ENCODE measurements at regions not wholly inside any gene's neighbourhood (a gene's known extent, or its start where the extent isn't known, plus 50 kb on each side); places are given as distances from the start of the nearest gene placed in this dataset.

DNA sequence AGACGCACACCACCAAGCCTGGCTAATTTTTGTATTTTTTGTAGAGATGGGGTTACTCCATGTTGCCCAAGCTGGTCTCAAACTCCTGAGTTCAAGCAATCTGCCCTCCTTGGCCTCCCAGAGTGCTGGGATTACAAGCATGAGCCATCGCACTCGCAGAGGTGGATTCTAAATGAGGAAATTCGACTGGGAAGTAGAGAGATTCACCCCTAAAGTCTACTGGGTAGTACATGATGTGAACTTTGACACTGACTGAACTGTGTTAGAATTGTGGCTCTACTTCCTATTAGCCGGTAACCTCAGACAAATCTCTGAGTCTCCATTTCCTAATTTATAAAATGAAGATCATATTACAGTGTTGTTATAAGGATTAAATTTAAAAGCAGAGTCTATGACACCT, 276.0 kb upstream of the NR5A2 start:
- no peak overlapping the region for H2AFZ ChIP-seq (ENCODE audit: low read depth, low read length)
- no peaks in the 10 kb centered on the region for H3K36me3 ChIP-seq (ENCODE audit: control insufficient read depth in 1 of 2, insufficient read depth in 2 of 2, low read depth in 1 of 2, low read length in 2 of 2)
- no peak overlapping the region for H2AK5ac ChIP-seq (ENCODE audit: low read length, severe bottlenecking)
- no peak overlapping the region for H2BK15ac ChIP-seq (ENCODE audit: low read depth, poor library complexity, severe bottlenecking)
- H4K91ac ChIP-seq (ENCODE audit: low read length) = no peak overlapping the region
- no peak overlapping the region for H2BK120ac ChIP-seq (ENCODE audit: low read depth, low read length)
- H3K14ac ChIP-seq (ENCODE audit: low read length in 2 of 2) = no peak overlapping the region
- H3K27ac ChIP-seq (ENCODE audit: low read length, poor library complexity, severe bottlenecking) = no peak overlapping the region
- WGBS = 93% methylated on average over 3 of the region's 5 CpGs
- no peak overlapping the region for H3K4me3 ChIP-seq (ENCODE audit: insufficient read depth in 1 of 2, low read depth in 1 of 2, low read length in 2 of 2)
- H3K79me1 ChIP-seq (replicated peaks; ENCODE audit: low read length, poor library complexity, severe bottlenecking) = no peaks in the 10 kb centered on the region
- H3K27me3 ChIP-seq (ENCODE audit: control insufficient read depth in 1 of 2, insufficient read depth in 1 of 2, low read length in 2 of 2) = peaks cover 5 to 10% of the 10 kb centered on the region in 2 experiments
- H2BK12ac ChIP-seq (ENCODE audit: low read length in 2 of 2) = no peak overlapping the region
- H3K4ac ChIP-seq (ENCODE audit: low read depth in 1 of 2, low read length in 2 of 2) = no peak overlapping the region
- no peak overlapping the region for H3K9ac ChIP-seq (ENCODE audit: low read length)
- H3K4me1 ChIP-seq (ENCODE audit: control insufficient read depth, insufficient read depth, low read depth, low read length) = no peaks in the 10 kb centered on the region
- no peak for DNase-seq
- no peaks in the 10 kb centered on the region for H3K9me3 ChIP-seq (ENCODE audit: control insufficient read depth, low read length)
- H4K8ac ChIP-seq (ENCODE audit: low read length) = no peak overlapping the region
- H2BK5ac ChIP-seq (ENCODE audit: low read depth, low read length, poor library complexity, severe bottlenecking) = no peak overlapping the region
- no peak overlapping the region for H3K18ac ChIP-seq (ENCODE audit: low read depth in 1 of 2, low read length in 2 of 2)
- no peak overlapping the region for H3K4me2 ChIP-seq (ENCODE audit: low read length, poor library complexity, severe bottlenecking)
- peak overlapping the region in 1 of 2 experiments; percentile 54 for H3K23ac ChIP-seq (ENCODE audit: low read length in 2 of 2)

DNA sequence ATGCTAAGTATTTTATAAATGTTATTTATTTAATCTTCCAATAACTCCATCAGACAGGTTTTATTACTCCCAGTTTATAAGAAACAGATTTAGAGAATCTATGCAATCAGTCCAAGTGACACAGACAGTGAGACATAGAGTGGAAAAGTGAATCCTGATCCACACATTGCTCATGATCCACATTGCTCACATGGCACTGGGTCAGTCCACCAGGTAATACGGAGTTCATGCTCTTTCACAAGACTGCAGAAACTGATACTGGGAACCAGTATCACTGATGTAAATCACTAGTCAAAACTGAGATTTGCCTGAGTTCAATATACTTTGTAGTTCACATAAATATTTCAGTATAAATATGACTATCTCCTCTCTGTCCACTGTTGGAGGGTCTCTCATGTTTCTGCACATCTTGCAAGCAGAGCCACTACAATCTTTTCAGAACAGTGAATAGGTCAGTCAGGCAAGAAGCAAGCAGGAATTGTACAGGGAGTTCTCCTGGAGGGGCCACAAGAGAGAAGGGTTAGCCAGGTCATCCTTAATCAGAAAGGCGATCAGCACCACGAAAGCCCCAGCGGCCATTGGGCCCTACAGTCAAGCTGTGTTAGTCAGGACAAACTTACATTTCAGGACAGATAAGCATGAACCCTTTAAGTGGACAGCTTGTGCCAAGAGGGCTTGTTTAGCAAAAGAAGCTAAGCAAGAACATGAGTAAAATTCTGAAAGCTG, 275.4 kb upstream of the NR5A2 start:
- 93% methylated on average over 4 of the region's 4 CpGs for WGBS
- no peak overlapping the region for H2BK12ac ChIP-seq (ENCODE audit: low read length in 2 of 2)
- H3K9ac ChIP-seq (ENCODE audit: low read length) = no peak overlapping the region
- H3K4me2 ChIP-seq (ENCODE audit: low read length, poor library complexity, severe bottlenecking) = no peak overlapping the region
- no peak overlapping the region for H3K23ac ChIP-seq (ENCODE audit: low read length in 2 of 2)
- no peaks in the 10 kb centered on the region for H3K79me1 ChIP-seq (replicated peaks; ENCODE audit: low read length, poor library complexity, severe bottlenecking)
- H3K27ac ChIP-seq (ENCODE audit: low read length, poor library complexity, severe bottlenecking) = no peak overlapping the region
- H3K36me3 ChIP-seq (ENCODE audit: control insufficient read depth in 1 of 2, insufficient read depth in 2 of 2, low read depth in 1 of 2, low read length in 2 of 2) = no peaks in the 10 kb centered on the region
- H2BK5ac ChIP-seq (ENCODE audit: low read depth, low read length, poor library complexity, severe bottlenecking) = no peak overlapping the region
- H2BK15ac ChIP-seq (ENCODE audit: low read depth, poor library complexity, severe bottlenecking) = no peak overlapping the region
- H3K4ac ChIP-seq (ENCODE audit: low read depth in 1 of 2, low read length in 2 of 2) = no peak overlapping the region
- peaks cover 5 to 8% of the 10 kb centered on the region in 2 experiments for H3K27me3 ChIP-seq (ENCODE audit: control insufficient read depth in 1 of 2, insufficient read depth in 1 of 2, low read length in 2 of 2)
- H3K4me1 ChIP-seq (ENCODE audit: control insufficient read depth, insufficient read depth, low read depth, low read length) = no peaks in the 10 kb centered on the region
- H3K14ac ChIP-seq (ENCODE audit: low read length in 2 of 2) = no peak overlapping the region
- H3K9me3 ChIP-seq (ENCODE audit: control insufficient read depth, low read length) = no peaks in the 10 kb centered on the region
- no peak overlapping the region for H2AK5ac ChIP-seq (ENCODE audit: low read length, severe bottlenecking)
- no peak overlapping the region for H4K8ac ChIP-seq (ENCODE audit: low read length)
- DNase-seq = no peak
- no peak overlapping the region for H2AFZ ChIP-seq (ENCODE audit: low read depth, low read length)
- no peak overlapping the region for H3K18ac ChIP-seq (ENCODE audit: low read depth in 1 of 2, low read length in 2 of 2)
- no peak overlapping the region for H4K91ac ChIP-seq (ENCODE audit: low read length)
- H3K4me3 ChIP-seq (ENCODE audit: insufficient read depth in 1 of 2, low read depth in 1 of 2, low read length in 2 of 2) = no peak overlapping the region
- H2BK120ac ChIP-seq (ENCODE audit: low read depth, low read length) = no peak overlapping the region

DNA sequence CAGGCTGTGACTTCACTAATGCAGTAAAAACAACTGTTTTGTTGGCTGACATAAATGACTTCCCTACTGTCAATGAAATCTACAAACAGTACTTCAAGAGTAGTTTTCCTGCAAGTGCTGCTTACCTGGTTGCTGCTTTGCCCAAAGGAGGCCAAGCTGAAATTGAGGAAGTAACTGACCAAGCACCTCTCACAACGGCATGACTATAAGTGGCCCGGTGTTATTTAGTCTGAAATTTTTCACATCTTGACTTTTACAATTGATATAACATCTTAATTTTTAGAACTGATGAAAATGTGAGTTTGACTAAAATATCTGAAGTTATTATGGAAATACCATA, 274.9 kb upstream of the NR5A2 start:
- Histone ChIP-seq H3K27me3 (ENCODE audit: control insufficient read depth in 1 of 2, insufficient read depth in 1 of 2, low read length in 2 of 2) (peaks cover 2 to 5% of the 10 kb centered on the region in 2 experiments), H3K4ac (ENCODE audit: low read depth in 1 of 2, low read length in 2 of 2) (no peak overlapping the region), H4K8ac (ENCODE audit: low read length) (no peak overlapping the region), H3K14ac (ENCODE audit: low read length in 2 of 2) (no peak overlapping the region), H2BK15ac (ENCODE audit: low read depth, poor library complexity, severe bottlenecking) (no peak overlapping the region), H3K23ac (ENCODE audit: low read length in 2 of 2) (no peak overlapping the region), H2BK12ac (ENCODE audit: low read length in 2 of 2) (no peak overlapping the region), H3K4me2 (ENCODE audit: low read length, poor library complexity, severe bottlenecking) (no peak overlapping the region), H3K18ac (ENCODE audit: low read depth in 1 of 2, low read length in 2 of 2) (no peak overlapping the region), H4K91ac (ENCODE audit: low read length) (no peak overlapping the region), H2BK120ac (ENCODE audit: low read depth, low read length) (no peak overlapping the region), H2AK5ac (ENCODE audit: low read length, severe bottlenecking) (no peak overlapping the region), H3K9me3 (ENCODE audit: control insufficient read depth, low read length) (no peaks in the 10 kb centered on the region), H3K27ac (ENCODE audit: low read length, poor library complexity, severe bottlenecking) (no peak overlapping the region), H3K4me1 (ENCODE audit: control insufficient read depth, insufficient read depth, low read depth, low read length) (no peaks in the 10 kb centered on the region), H3K79me1 (replicated peaks; ENCODE audit: low read length, poor library complexity, severe bottlenecking) (no peaks in the 10 kb centered on the region), H3K4me3 (ENCODE audit: insufficient read depth in 1 of 2, low read depth in 1 of 2, low read length in 2 of 2) (no peak overlapping the region), H2AFZ (ENCODE audit: low read depth, low read length) (no peak overlapping the region), H3K9ac (ENCODE audit: low read length) (no peak overlapping the region), H2BK5ac (ENCODE audit: low read depth, low read length, poor library complexity, severe bottlenecking) (no peak overlapping the region), H3K36me3 (ENCODE audit: control insufficient read depth in 1 of 2, insufficient read depth in 2 of 2, low read depth in 1 of 2, low read length in 2 of 2) (no peaks in the 10 kb centered on the region)
- no CpG with 5 or more reads among the region's 2 CpGs for WGBS
- DNase-seq = no peak

- Histone ChIP-seq H3K4me2 (ENCODE audit: low read length, poor library complexity, severe bottlenecking) (no peak overlapping the region), H4K91ac (ENCODE audit: low read length) (no peak overlapping the region), H3K14ac (ENCODE audit: low read length in 2 of 2) (no peak overlapping the region), H2AFZ (ENCODE audit: low read depth, low read length) (no peak overlapping the region), H2BK120ac (ENCODE audit: low read depth, low read length) (no peak overlapping the region), H3K9me3 (ENCODE audit: control insufficient read depth, low read length) (no peaks in the 10 kb centered on the region), H3K4me3 (ENCODE audit: insufficient read depth in 1 of 2, low read depth in 1 of 2, low read length in 2 of 2) (no peak overlapping the region), H3K18ac (ENCODE audit: low read depth in 1 of 2, low read length in 2 of 2) (no peak overlapping the region), H3K79me1 (replicated peaks; ENCODE audit: low read length, poor library complexity, severe bottlenecking) (no peaks in the 10 kb centered on the region), H3K27ac (ENCODE audit: low read length, poor library complexity, severe bottlenecking) (no peak overlapping the region), H3K4me1 (ENCODE audit: control insufficient read depth, insufficient read depth, low read depth, low read length) (no peaks in the 10 kb centered on the region), H2AK5ac (ENCODE audit: low read length, severe bottlenecking) (no peak overlapping the region), H3K4ac (ENCODE audit: low read depth in 1 of 2, low read length in 2 of 2) (no peak overlapping the region), H3K36me3 (ENCODE audit: control insufficient read depth in 1 of 2, insufficient read depth in 2 of 2, low read depth in 1 of 2, low read length in 2 of 2) (no peaks in the 10 kb centered on the region), H4K8ac (ENCODE audit: low read length) (no peak overlapping the region), H2BK15ac (ENCODE audit: low read depth, poor library complexity, severe bottlenecking) (no peak overlapping the region), H2BK12ac (ENCODE audit: low read length in 2 of 2) (no peak overlapping the region), H2BK5ac (ENCODE audit: low read depth, low read length, poor library complexity, severe bottlenecking) (no peak overlapping the region), H3K27me3 (ENCODE audit: control insufficient read depth in 1 of 2, insufficient read depth in 1 of 2, low read length in 2 of 2) (peaks cover 0 to 3% of the 10 kb centered on the region in 2 experiments), H3K9ac (ENCODE audit: low read length) (no peak overlapping the region), H3K23ac (ENCODE audit: low read length in 2 of 2) (no peak overlapping the region)
- 100% methylated on average over 2 of the region's 2 CpGs for WGBS
- DNase-seq = no peak
Observed at GRCh38 chr1:199753513-199753912, 274.0 kb upstream of the NR5A2 start.

All from mesenchymal stem cell (in vitro differentiated cells and primary cell).